Upper lobe of right lung (tissue), 1 donor: ENCODE measurements at regions not wholly inside any gene's neighbourhood (a gene's known extent, or its start where the extent isn't known, plus 50 kb on each side); places are given as distances from the start of the nearest gene placed in this dataset.

Experiments used
- ATAC-seq: fragments of 200-7000 bp; cut with Tn5 transposase; one replicate; pipeline ENCODE4 v1.9.1; 2020; ENCODE audit warnings: mild to moderate bottlenecking, moderate library complexity
- DNase-seq: peaks from one replicate; pipeline ENCODE4 v3.0.0-alpha.2; 2020
- H3K27ac ChIP-seq: fragments of 200-600 bp; one replicate; pipeline ENCODE4 v1.8.0; 2022
- H3K27me3 ChIP-seq: fragments of 200-600 bp; one replicate; pipeline ENCODE4 v1.8.0; 2022; ENCODE audit warnings: mild to moderate bottlenecking
- H3K36me3 ChIP-seq: fragments of 200-600 bp; one replicate; pipeline ENCODE4 v1.8.0; 2022
- H3K4me1 ChIP-seq: fragments of 200-600 bp; one replicate; pipeline ENCODE4 v1.8.0; 2022
- H3K4me3 ChIP-seq: fragments of 200-600 bp; one replicate; pipeline ENCODE4 v1.8.0; 2022; ENCODE audit warnings: mild to moderate bottlenecking
- H3K9me3 ChIP-seq: fragments of 200-600 bp; one replicate; pipeline ENCODE4 v1.8.0; 2022
- intact Hi-C: fragments of 100-400 bp; cut with DNase I; formaldehyde crosslinking; loops from one replicate; pipeline ENCODE4 v1.11.0; 2022
- TF ChIP-seq, protein P1 (sequence below): fragments of 200-600 bp; IDR thresholded peaks from one replicate; pipeline ENCODE4 v1.8.0; 2022; ENCODE audit warnings: antibody characterized with exemption
- donor health status: DM: no; HTN: yes; CAD: no; lungs with severe emphysema.

GRCh38 chr3:2001306-2002108 is 97.2 kb upstream of the CNTN4 start:
- ATAC-seq = no peak
- Histone ChIP-seq H3K4me3 (no peak overlapping the region), H3K27me3 (no peaks in the 10 kb centered on the region), H3K9me3 (no peaks in the 10 kb centered on the region), H3K4me1 (no peaks in the 10 kb centered on the region), H3K27ac (no peak overlapping the region), H3K36me3 (no peaks in the 10 kb centered on the region)
- intact Hi-C loops = no loop called here
- TF ChIP-seq, protein P1, sequence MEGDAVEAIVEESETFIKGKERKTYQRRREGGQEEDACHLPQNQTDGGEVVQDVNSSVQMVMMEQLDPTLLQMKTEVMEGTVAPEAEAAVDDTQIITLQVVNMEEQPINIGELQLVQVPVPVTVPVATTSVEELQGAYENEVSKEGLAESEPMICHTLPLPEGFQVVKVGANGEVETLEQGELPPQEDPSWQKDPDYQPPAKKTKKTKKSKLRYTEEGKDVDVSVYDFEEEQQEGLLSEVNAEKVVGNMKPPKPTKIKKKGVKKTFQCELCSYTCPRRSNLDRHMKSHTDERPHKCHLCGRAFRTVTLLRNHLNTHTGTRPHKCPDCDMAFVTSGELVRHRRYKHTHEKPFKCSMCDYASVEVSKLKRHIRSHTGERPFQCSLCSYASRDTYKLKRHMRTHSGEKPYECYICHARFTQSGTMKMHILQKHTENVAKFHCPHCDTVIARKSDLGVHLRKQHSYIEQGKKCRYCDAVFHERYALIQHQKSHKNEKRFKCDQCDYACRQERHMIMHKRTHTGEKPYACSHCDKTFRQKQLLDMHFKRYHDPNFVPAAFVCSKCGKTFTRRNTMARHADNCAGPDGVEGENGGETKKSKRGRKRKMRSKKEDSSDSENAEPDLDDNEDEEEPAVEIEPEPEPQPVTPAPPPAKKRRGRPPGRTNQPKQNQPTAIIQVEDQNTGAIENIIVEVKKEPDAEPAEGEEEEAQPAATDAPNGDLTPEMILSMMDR = no peak
- DNase-seq = no peak

GRCh38 chr3:2023959-2024358 is 74.7 kb upstream of the CNTN4 start:
- H3K27me3 ChIP-seq = no peaks in the 10 kb centered on the region
- no peak for DNase-seq
- intact Hi-C loops = no loop called here
- no peak overlapping the region for H3K27ac ChIP-seq
- H3K36me3 ChIP-seq = no peaks in the 10 kb centered on the region
- no peaks in the 10 kb centered on the region for H3K4me1 ChIP-seq
- ATAC-seq = no peak
- no peaks in the 10 kb centered on the region for H3K9me3 ChIP-seq
- H3K4me3 ChIP-seq = no peak overlapping the region
- TF ChIP-seq, protein P1 = no peak

DNA sequence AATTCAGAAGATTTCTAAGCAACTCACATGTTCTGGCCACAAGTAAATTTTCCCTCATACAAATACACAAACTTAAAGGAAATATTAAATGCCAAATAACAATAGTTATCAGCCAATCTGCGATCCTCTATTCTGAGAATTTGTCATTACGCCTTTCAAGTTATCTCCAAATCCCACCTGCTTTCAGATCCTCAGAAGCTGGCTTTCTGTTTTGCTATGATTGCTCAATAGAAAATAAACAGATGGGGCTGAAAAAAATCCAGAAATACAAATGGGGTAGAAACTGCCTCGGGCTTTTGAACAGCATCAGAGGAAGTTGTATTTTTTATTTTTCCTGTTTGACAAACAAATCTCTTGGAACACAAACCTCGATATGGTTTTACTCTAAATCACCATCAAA is 74.0 kb upstream of the CNTN4 start:
- H3K27ac ChIP-seq = no peak overlapping the region

GRCh38 chr3:2029559-2029958 is 69.1 kb upstream of the CNTN4 start:
- TF ChIP-seq, protein P1 = no peak
- no peak for DNase-seq
- Histone ChIP-seq H3K4me1 (no peaks in the 10 kb centered on the region), H3K36me3 (no peaks in the 10 kb centered on the region), H3K27me3 (no peaks in the 10 kb centered on the region), H3K9me3 (no peaks in the 10 kb centered on the region), H3K27ac (no peak overlapping the region), H3K4me3 (no peak overlapping the region)
- ATAC-seq = no peak
- intact Hi-C loops = no loop called here

More for the DNA sequence above, 74.0 kb upstream of the CNTN4 start:
- DNase-seq = no peak
- ATAC-seq = no peak
- H3K36me3 ChIP-seq = no peaks in the 10 kb centered on the region
- no peaks in the 10 kb centered on the region for H3K27me3 ChIP-seq
- no peaks in the 10 kb centered on the region for H3K9me3 ChIP-seq
- intact Hi-C loops = no loop called here
- H3K4me1 ChIP-seq = no peaks in the 10 kb centered on the region
- TF ChIP-seq, protein P1 = no peak
- H3K4me3 ChIP-seq = no peak overlapping the region

- H3K27me3 ChIP-seq = no peaks in the 10 kb centered on the region
- TF ChIP-seq, protein P1 = no peak
- no peak for ATAC-seq
- intact Hi-C loops = no loop called here
- no peaks in the 10 kb centered on the region for H3K36me3 ChIP-seq
- no peak overlapping the region for H3K4me3 ChIP-seq
- no peaks in the 10 kb centered on the region for H3K9me3 ChIP-seq
- H3K4me1 ChIP-seq = no peaks in the 10 kb centered on the region
- no peak overlapping the region for H3K27ac ChIP-seq
- DNase-seq = no peak
These were observed 62.6 kb upstream of the CNTN4 start for GRCh38 chr3:2036076-2036475.
